ENCODE measurements at regions not wholly inside any gene's neighbourhood (a gene's known extent, or its start where the extent isn't known, plus 50 kb on each side); places are given as distances from the start of the nearest gene placed in this dataset.

DNA sequence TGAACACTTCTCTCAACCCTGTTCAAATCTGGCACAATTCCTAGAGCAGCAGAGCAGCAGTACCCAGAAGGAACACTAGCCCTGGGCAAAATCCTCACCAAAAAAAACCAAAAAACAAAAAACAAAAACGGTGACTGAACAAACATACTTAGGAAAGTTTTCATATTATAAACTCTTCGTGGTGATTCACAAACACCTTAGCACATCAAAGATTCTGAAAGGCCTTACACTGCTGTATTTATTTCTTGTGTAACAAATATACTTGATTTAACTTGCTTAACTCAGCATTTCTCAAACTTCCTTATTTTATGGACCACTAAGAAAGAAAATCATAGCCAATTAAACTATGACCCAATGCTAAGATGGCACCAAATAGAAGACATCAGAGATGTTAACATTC, 57.8 kb upstream of the RREB1 start:
- peaks cover 15% of the 10 kb centered on the region for H3K4me1 Mint-ChIP-seq
- H3K27ac Mint-ChIP-seq = no peak overlapping the region
- H3K4me3 Mint-ChIP-seq = no peak overlapping the region
- no peaks in the 10 kb centered on the region for H3K36me3 ChIP-seq (ENCODE audit: control insufficient read depth, insufficient read depth, low read length)
- TF ChIP-seq, protein P1, sequence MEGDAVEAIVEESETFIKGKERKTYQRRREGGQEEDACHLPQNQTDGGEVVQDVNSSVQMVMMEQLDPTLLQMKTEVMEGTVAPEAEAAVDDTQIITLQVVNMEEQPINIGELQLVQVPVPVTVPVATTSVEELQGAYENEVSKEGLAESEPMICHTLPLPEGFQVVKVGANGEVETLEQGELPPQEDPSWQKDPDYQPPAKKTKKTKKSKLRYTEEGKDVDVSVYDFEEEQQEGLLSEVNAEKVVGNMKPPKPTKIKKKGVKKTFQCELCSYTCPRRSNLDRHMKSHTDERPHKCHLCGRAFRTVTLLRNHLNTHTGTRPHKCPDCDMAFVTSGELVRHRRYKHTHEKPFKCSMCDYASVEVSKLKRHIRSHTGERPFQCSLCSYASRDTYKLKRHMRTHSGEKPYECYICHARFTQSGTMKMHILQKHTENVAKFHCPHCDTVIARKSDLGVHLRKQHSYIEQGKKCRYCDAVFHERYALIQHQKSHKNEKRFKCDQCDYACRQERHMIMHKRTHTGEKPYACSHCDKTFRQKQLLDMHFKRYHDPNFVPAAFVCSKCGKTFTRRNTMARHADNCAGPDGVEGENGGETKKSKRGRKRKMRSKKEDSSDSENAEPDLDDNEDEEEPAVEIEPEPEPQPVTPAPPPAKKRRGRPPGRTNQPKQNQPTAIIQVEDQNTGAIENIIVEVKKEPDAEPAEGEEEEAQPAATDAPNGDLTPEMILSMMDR (conservative IDR thresholded peaks at IDR 0.05) = no peak
- H3K9ac ChIP-seq (ENCODE audit: extremely low read depth, low read length, poor library complexity, severe bottlenecking) = no peak overlapping the region
- peaks cover 4% of the 10 kb centered on the region for H3K4me1 ChIP-seq (ENCODE audit: control insufficient read depth, insufficient read depth, low read length)
- H3K36me3 Mint-ChIP-seq (ENCODE audit: low read depth) = no peaks in the 10 kb centered on the region
- H3K9me3 ChIP-seq (ENCODE audit: control insufficient read depth, low read length) = no peaks in the 10 kb centered on the region
- no peak for DNase-seq
- no peaks in the 10 kb centered on the region for H3K27me3 Mint-ChIP-seq (ENCODE audit: insufficient read depth)
- no peak overlapping the region for H3K27ac ChIP-seq (ENCODE audit: low read depth, low read length)
- WGBS, 2 experiments (ENCODE audit: insufficient coverage in 1 of 2, insufficient read length in 1 of 2) = 80% methylated on average over 2 of the region's 2 CpGs; no CpG with 5 or more reads in 1 of the 2 experiments
- peaks cover 8% of the 10 kb centered on the region for H3K27me3 ChIP-seq (ENCODE audit: control insufficient read depth, insufficient read depth, low read length, poor library complexity, severe bottlenecking)
- H3K4me3 ChIP-seq (ENCODE audit: low read length) = no peak overlapping the region
- H3K9me3 Mint-ChIP-seq = no peaks in the 10 kb centered on the region

DNA sequence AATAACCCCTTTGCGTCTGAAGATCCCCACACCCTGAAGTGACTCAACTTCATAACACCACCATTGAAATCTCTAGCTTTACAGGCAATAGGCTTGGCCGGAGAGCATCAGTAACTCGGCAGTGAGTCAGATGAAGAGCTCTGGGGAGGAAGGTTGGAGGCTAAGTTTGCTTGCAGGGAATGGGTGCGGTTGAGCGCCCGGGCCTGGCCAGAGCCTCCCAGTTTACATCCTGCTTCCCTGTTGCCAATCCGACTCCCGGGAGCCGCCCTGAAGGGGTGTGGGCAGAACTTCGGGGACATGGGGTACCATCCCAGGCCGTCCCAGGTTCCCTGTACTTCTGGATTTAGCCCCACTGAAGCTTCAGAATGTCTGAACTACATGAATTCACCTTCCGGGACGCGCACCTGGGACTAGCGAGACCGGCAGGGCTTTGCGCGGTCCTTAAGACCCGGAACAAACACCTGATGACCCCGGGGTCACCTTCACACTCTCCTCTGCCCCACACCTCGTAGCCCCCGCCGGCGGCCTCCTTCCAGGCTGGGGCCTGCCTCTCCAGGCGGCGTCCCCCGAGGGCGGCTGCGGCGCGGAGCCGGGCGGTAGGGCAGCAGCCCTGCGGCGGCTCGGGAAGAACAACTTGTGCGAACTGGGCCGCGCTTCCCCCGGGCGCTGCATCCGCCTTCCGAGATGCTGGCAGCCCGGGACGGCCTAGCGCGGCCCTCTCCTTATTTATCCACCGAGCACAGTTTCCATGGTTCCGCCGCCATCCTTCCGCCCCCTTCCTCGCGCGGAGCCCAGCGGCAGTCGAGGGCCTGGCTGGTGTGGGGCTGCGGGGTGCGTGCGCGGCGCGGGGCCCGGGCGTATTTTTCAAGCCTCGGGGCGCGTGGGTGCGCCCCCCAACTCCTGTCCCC, 56.6 kb upstream of the RREB1 start:
- Histone ChIP-seq H3K36me3 (ENCODE audit: control insufficient read depth, insufficient read depth, low read length) (no peaks in the 10 kb centered on the region), H3K4me3 (ENCODE audit: low read length) (peak overlapping the region; percentile 79), H3K9ac (ENCODE audit: extremely low read depth, low read length, poor library complexity, severe bottlenecking) (peak overlapping the region; percentile 4), H3K4me1 (ENCODE audit: control insufficient read depth, insufficient read depth, low read length) (peaks cover 4% of the 10 kb centered on the region), H3K27ac (ENCODE audit: low read depth, low read length) (no peak overlapping the region), H3K27me3 (ENCODE audit: control insufficient read depth, insufficient read depth, low read length, poor library complexity, severe bottlenecking) (peaks cover 8% of the 10 kb centered on the region), H3K9me3 (ENCODE audit: control insufficient read depth, low read length) (no peaks in the 10 kb centered on the region)
- 10 to 11% methylated on average over 19 to 68 of the region's 68 CpGs for WGBS, 2 experiments (ENCODE audit: insufficient coverage in 1 of 2, insufficient read length in 1 of 2)
- H3K36me3 Mint-ChIP-seq (ENCODE audit: low read depth) = no peaks in the 10 kb centered on the region
- no peaks in the 10 kb centered on the region for H3K27me3 Mint-ChIP-seq (ENCODE audit: insufficient read depth)
- TF ChIP-seq, protein P1 (conservative IDR thresholded peaks at IDR 0.05) = no peak
- peak overlapping the region; percentile 66 for H3K4me3 Mint-ChIP-seq
- peak overlapping the region; percentile 88 for H3K27ac Mint-ChIP-seq
- peaks cover 15% of the 10 kb centered on the region for H3K4me1 Mint-ChIP-seq
- DNase-seq = peak; percentile 85
- H3K9me3 Mint-ChIP-seq = no peaks in the 10 kb centered on the region

GRCh38 chr6:7051780-7052442, 55.9 kb upstream of the RREB1 start:
- WGBS, 2 experiments (ENCODE audit: insufficient coverage in 1 of 2, insufficient read length in 1 of 2) = 0 to 2% methylated on average over 12 to 59 of the region's 59 CpGs
- Mint-ChIP-seq H3K36me3 (ENCODE audit: low read depth) (no peaks in the 10 kb centered on the region), H3K4me3 (peak overlapping the region; percentile 66), H3K27ac (no peak overlapping the region), H3K27me3 (ENCODE audit: insufficient read depth) (no peaks in the 10 kb centered on the region), H3K9me3 (no peaks in the 10 kb centered on the region), H3K4me1 (peaks cover 15% of the 10 kb centered on the region)
- TF ChIP-seq, protein P1 (conservative IDR thresholded peaks at IDR 0.05) = no peak
- Histone ChIP-seq H3K9me3 (ENCODE audit: control insufficient read depth, low read length) (no peaks in the 10 kb centered on the region), H3K4me1 (ENCODE audit: control insufficient read depth, insufficient read depth, low read length) (peaks cover 4% of the 10 kb centered on the region), H3K9ac (ENCODE audit: extremely low read depth, low read length, poor library complexity, severe bottlenecking) (no peak overlapping the region), H3K4me3 (ENCODE audit: low read length) (peak overlapping the region; percentile 79), H3K36me3 (ENCODE audit: control insufficient read depth, insufficient read depth, low read length) (no peaks in the 10 kb centered on the region), H3K27ac (ENCODE audit: low read depth, low read length) (no peak overlapping the region), H3K27me3 (ENCODE audit: control insufficient read depth, insufficient read depth, low read length, poor library complexity, severe bottlenecking) (peaks cover 8% of the 10 kb centered on the region)
- DNase-seq = peak; percentile 88
